ENCODE measurements at regions not wholly inside any gene's neighbourhood (a gene's known extent, or its start where the extent isn't known, plus 50 kb on each side); places are given as distances from the start of the nearest gene placed in this dataset.
A peak's percentile ranks its signal among the peaks of the same experiment; 100 is the strongest.

GRCh38 chr4:104795264-104795939 is 300.7 kb upstream of the CXXC4 start:
- no peak for DNase-seq (ENCODE audit: low spot score)

GRCh38 chr4:104811727-104812126 is 317.0 kb upstream of the CXXC4 start:
- DNase-seq (ENCODE audit: low spot score): no peak

- peak; percentile 4 for DNase-seq (ENCODE audit: low spot score)
These were observed 321.0 kb upstream of the CXXC4 start for GRCh38 chr4:104815665-104816064.

DNA sequence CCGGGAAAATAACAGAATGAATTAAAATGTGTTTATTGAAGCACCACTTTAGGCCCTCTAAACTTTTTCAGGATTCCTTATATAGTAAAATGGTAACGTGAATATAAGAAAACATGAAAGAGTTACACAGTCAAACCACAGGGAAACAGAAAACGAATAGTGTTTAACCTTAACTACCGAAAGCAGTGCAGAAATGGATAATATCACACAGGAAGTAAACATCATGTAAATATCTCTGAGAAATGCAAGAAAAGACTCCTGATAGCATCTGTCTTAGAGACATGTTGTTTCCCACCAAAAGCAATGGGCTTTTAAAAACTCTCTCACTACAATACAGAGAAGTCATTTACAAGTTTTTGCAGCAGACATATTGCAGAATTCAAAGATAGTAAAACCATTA is 323.9 kb upstream of the CXXC4 start:
- no peak for DNase-seq (ENCODE audit: low spot score)

DNA sequence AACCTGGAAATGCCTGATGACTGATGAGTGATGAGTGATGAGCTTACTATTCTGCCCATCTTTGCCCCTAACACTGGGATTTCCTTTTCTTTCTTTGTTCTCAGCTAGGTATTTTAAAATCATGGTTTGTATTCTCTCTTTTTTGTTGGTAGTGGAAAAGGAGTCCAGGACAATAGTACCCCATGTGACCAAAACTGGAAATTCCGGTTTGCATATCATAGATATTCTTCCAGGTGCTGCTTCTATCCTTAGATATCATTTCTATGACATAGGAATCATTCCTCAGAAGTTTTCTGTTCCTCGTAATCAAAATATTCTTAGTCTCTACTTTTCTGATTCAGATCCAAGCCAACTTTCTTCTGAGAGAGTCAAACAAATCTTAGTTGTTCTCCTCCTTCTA is 320.5 kb upstream of the TET2 start:
- DNase-seq (ENCODE audit: low spot score): no peak

DNA sequence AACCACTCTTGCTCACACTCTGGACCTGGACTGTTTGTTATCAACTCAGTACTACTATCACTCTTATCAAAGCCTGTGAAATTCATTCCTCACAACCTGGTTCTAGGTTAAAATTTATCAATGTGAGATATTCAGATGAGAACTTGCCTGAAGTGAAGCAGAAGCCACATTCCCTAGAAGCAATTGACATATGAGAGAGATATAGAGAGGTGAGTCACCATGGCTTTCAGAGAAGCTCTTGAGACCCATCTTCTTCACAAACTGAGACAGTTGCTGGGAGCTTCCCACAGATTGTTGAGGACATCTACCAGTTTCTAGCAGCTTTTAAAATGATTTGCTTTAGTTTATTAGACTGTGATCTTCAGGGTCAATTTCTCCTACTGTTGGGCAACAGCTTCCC is 316.9 kb upstream of the TET2 start:
- no peak for DNase-seq (ENCODE audit: low spot score)

GRCh38 chr4:104848597-104849225 is 298.0 kb upstream of the TET2 start:
- DNase-seq (ENCODE audit: low spot score): no peak

DNA sequence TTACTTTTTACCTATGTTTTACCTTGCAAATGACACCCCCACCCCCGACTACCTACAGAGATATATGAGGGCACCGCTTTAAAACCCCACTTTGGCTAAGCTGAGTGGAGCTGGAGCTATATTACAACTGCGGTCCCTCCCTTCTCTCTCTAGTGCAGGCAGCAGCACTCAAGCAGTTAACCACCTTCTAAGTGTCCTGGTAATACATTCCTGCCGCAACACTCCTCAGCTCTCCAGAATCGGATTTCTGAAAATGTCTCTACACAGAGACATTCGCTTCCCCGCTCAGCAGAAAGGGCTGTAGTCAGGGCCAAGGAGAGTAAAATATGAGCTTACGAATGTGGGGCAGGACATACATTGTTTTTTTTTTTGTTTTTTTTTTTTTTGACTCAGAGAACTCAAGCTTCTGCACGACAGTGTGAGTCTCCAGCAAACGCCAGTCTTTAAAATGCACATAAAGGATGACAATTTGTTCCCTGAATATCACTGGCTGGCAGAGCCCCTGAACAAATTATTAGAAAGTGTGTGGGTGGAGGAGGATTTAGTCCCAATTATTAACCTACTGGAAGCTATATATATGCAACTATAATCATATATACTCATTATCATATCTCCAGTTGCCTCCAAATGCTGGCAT is 287.0 kb upstream of the TET2 start:
- DNase-seq (ENCODE audit: low spot score): no peak

DNA sequence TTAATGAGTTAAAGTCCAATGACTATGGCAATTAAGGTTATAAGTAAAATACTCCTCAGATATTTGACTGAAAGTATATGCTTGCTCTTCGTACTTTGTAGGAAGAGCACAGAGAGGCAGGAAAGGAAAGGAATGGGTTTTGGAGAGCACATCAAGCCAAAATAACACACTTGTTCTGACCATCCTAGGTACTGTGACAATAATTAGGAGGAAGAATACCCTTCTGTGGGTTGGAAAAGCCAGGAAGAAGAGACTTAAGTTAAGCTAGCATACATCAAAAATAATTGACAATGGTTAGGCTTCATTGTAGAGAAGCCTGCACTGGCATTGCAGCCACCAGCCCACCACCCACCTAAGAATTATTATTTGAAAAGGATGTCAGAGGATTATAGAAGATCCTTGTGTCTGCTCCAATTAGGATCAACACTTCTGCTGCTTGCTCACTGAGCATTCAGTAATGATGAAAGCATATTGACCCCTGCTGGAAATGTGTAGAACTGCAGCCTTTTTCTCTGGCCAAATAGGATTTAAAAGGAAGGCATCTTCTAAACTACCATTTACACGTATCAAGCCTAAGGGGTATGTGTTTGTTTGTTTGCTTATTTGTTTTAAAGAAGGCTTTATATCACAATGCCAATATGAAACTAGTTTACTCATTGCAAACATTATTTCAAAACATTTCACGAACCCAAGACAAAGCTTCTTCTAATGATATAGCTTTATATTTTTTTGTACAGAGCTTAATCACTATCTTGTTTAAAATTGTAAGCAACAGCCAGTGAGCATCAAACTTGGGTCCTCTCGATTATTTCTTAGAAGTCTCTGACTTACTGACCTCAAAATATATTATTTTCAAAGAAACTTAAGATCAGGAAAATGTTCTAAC is 286.2 kb upstream of the TET2 start:
- peak; percentile 75 for DNase-seq (ENCODE audit: low spot score)

GRCh38 chr4:104866809-104867208 is 279.9 kb upstream of the TET2 start:
- no peak for DNase-seq (ENCODE audit: low spot score)

GRCh38 chr4:104868533-104868932 is 278.1 kb upstream of the TET2 start:
- DNase-seq (ENCODE audit: low spot score): no peak

DNA sequence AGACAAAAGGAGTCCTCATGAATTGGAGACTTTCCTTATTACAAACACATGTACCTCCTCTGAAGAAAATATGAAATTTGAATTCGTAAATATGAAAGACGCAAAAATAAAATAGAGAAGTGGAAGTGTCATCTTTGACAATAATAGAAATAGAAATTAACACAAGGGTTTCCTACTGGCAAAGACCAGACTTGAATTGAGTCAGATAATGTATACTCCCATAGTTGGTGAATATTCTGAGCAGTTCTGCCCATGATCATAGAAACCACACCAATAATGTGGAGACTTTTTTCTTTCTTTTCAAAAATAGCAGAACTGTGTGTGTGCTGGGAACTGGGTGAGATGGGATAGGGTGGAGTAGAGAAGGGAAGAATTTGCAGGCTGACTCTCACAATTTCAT is 277.7 kb upstream of the TET2 start:
- no peak for DNase-seq (ENCODE audit: low spot score)

GRCh38 chr4:104869831-104870230 is 276.8 kb upstream of the TET2 start:
- no peak for DNase-seq (ENCODE audit: low spot score)

- DNase-seq (ENCODE audit: low spot score): no peak
These were observed 276.0 kb upstream of the TET2 start for GRCh38 chr4:104870495-104871233.

DNA sequence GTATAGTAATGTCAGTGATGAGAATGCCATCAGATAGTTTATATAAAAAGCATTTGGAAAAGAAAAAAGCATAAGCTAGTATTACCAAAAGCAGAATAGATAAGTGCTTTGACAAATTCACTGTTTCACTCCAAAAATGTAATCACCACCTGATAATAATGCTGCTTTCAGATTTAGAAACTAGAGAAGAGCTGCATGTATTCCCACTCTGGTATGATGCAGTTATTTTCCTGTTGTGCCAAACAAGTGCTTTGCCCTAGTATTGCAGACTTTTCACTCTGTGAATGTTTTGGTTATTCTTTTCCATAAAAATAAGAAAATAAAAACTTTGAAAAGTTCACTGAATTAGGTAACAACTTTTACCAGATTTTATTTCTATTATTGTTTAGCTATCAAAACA is 267.7 kb upstream of the TET2 start:
- DNase-seq (ENCODE audit: low spot score): no peak

GRCh38 chr4:104879367-104879766 is 267.3 kb upstream of the TET2 start:
- DNase-seq (ENCODE audit: low spot score): no peak

GRCh38 chr4:104879854-104880253 is 266.8 kb upstream of the TET2 start:
- no peak for DNase-seq (ENCODE audit: low spot score)

- no peak for DNase-seq (ENCODE audit: low spot score)
These were observed 265.4 kb upstream of the TET2 start for GRCh38 chr4:104881136-104881886.

GRCh38 chr4:104890598-104891275 is 255.9 kb upstream of the TET2 start:
- DNase-seq (ENCODE audit: low spot score): no peak
